Activated naive CD8-positive, alpha-beta T cell treated with anti-CD3 and anti-CD28 coated beads, Interleukin-2, amount 50 U/mL, for 24 hours (primary cell): ENCODE measurements at regions not wholly inside any gene's neighbourhood (a gene's known extent, or its start where the extent isn't known, plus 50 kb on each side); places are given as distances from the start of the nearest gene placed in this dataset.
"Not testable (repeated sequence)": the region's sequence is repeated elsewhere in the genome, so short reads cannot be mapped to it uniquely, and the experiment has no call there.

Source experiments
- ATAC-seq: fragments of 150-1000 bp; cut with Tn5 transposase; one replicate; pipeline ENCODE4 v1.10.0; 2021
- DNase-seq: peaks from one replicate; pipeline ENCODE4 v3.0.0; 2021
- H3K27ac Mint-ChIP-seq: one replicate; pipeline ENCODE4 v1.8.0; 2021; ENCODE audit warnings: mild to moderate bottlenecking, mixed read lengths
- H3K27me3 Mint-ChIP-seq: one replicate; pipeline ENCODE4 v1.8.0; 2021; ENCODE audit warnings: mixed read lengths
- H3K36me3 Mint-ChIP-seq: one replicate; pipeline ENCODE4 v1.8.0; 2021; ENCODE audit warnings: low read depth, mixed read lengths
- H3K4me1 Mint-ChIP-seq: one replicate; pipeline ENCODE4 v1.8.0; 2021; ENCODE audit warnings: mixed read lengths
- H3K4me3 Mint-ChIP-seq: one replicate; pipeline ENCODE4 v1.8.0; 2021; ENCODE audit warnings: mild to moderate bottlenecking, moderate library complexity, mixed read lengths
- H3K9me3 Mint-ChIP-seq: one replicate; pipeline ENCODE4 v1.8.0; 2021; ENCODE audit warnings: mixed read lengths

- H3K36me3 Mint-ChIP-seq: no peaks in the 10 kb centered on the region
- H3K4me3 Mint-ChIP-seq: no peak overlapping the region
- DNase-seq: no peak
- peaks cover 8% of the 10 kb centered on the region for H3K4me1 Mint-ChIP-seq
- H3K27me3 Mint-ChIP-seq: no peaks in the 10 kb centered on the region
- no peaks in the 10 kb centered on the region for H3K9me3 Mint-ChIP-seq
- no peak overlapping the region for H3K27ac Mint-ChIP-seq
- no peak for ATAC-seq
These were observed 280.4 kb downstream of the RAP2B start for GRCh38 chr3:153442386-153442785.

DNA sequence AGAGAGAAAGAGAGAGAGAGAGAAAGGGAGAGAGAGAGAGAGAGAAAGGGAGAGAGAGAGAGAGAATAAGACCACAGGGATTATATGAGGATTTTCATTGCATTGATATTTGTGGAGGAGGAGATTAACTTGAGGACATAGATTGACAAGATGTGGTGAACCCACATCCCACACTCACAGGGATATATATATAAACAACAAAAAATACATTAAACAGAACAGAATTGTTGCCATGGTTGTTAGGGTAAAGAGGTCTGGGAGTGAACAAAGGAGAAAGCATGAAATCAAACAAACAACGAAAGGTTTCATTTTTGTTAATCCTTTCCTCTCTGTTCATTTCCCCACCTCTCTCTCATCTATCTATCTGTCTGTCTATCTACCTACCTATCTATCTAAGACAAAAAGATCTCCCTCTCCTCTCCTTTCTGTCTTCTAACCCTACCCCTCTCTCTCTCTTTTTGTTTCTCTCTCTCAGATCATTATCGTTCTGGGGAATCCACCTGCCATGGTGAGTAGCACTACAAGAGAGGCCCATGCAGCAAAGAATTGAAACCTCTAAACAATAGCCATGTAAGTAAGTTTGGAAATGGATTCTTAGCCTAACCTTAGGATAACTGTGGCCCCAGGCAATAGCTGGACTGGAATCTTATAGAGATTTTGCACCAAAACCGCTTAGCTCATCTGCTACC is 280.9 kb downstream of the RAP2B start:
- no peak for DNase-seq
- Mint-ChIP-seq H3K4me1 (peaks cover 4% of the 10 kb centered on the region), H3K9me3 (no peaks in the 10 kb centered on the region), H3K4me3 (no peak overlapping the region), H3K36me3 (no peaks in the 10 kb centered on the region), H3K27me3 (no peaks in the 10 kb centered on the region), H3K27ac (no peak overlapping the region)
- ATAC-seq: peak; percentile 10

GRCh38 chr3:153443961-153444360 is 281.9 kb downstream of the RAP2B start:
- Mint-ChIP-seq H3K27ac (no peak overlapping the region), H3K36me3 (no peaks in the 10 kb centered on the region), H3K27me3 (no peaks in the 10 kb centered on the region), H3K4me3 (no peak overlapping the region), H3K9me3 (no peaks in the 10 kb centered on the region), H3K4me1 (no peaks in the 10 kb centered on the region)
- DNase-seq: no peak
- no peak for ATAC-seq

DNA sequence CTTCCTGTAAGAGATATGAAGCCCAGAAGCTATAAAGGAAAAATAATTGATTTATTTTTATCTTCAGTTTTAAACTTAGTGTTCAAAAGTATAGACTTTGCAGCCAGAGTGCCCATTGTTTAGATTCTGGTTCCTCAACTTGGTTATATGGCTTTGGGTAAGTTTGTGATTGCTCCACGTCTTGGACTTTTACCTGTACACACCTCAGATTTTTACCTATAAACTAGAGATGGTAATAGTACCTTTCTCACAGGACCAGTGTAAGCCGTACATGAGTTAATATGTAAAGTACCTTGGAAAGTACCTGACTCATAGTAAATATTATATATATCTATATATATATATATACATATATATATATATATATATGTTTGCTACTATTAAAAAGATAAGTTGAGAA is 283.8 kb downstream of the RAP2B start:
- Mint-ChIP-seq H3K4me1 (no peaks in the 10 kb centered on the region), H3K36me3 (no peaks in the 10 kb centered on the region), H3K27ac (no peak overlapping the region), H3K9me3 (no peaks in the 10 kb centered on the region), H3K4me3 (no peak overlapping the region), H3K27me3 (no peaks in the 10 kb centered on the region)
- ATAC-seq (no peak), DNase-seq (no peak)

DNA sequence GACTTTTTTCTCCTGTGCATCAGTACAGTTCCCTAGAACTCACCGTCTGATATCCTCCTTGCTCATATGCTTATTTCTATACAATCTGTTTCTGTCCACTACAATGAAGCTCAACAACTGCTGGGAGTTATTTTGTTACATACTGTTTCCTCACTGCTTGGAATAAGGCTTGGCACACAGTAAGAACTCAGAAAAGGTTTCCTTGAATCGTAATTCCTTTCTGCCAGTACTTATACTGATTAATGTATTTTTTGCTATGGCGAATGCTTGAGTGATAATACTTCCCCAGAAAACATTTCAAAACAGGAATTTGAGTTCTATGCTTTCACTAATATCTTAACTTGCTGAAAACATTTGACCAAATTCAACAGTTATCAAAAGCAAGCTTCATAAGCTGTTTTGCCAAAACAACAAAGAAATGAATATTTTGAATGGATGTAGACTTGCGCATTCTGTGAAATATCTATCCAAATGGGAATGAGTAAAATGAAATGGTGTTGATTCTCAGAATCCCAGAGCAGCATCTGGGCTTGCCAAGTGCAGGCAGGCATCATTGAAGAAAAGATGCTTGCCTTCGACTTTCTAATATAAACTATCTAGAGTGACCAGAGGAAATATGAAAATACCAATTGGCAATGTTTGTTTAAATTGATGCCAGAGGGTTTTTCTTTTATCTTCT is 286.3 kb downstream of the RAP2B start:
- peaks cover 5% of the 10 kb centered on the region for H3K4me1 Mint-ChIP-seq
- H3K27me3 Mint-ChIP-seq: no peaks in the 10 kb centered on the region
- H3K9me3 Mint-ChIP-seq: no peaks in the 10 kb centered on the region
- H3K36me3 Mint-ChIP-seq: no peaks in the 10 kb centered on the region
- DNase-seq (no peak), ATAC-seq (no peak)
- H3K4me3 Mint-ChIP-seq: no peak overlapping the region
- no peak overlapping the region for H3K27ac Mint-ChIP-seq

DNA sequence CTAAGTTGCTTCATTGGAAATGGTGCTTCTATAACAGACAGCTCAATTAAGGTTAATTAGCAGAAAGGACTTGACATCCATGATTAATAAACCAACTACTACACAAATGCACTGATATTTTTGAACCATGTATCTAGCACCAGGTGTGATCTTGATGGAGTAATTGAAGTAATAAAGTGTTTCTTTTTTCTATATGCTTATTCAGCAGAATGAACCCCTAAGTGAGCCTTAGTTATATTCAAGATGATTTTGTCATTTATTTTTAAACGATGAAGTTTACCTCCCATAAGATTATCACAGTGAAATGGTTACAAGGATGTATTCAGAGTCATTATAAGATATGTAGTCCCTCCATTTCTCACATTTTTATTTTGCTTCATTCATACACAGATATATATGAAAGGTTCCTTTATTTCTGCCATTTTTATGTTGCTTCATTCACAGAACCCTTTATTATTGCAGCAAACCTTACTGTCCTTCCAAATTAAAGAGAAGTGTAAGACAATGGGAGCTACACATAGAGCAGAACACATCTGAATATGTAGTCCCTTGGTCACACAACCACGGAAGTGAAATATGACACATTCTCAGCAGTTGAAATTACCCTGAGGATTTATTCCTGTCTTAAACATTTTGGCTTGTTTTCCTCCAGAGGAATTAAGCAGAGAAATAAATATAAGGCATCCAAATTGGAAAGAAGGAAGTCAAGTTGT is 295.0 kb downstream of the RAP2B start:
- H3K4me1 Mint-ChIP-seq: peaks cover 8% of the 10 kb centered on the region
- no peak overlapping the region for H3K4me3 Mint-ChIP-seq
- DNase-seq (no peak), ATAC-seq (no peak)
- H3K9me3 Mint-ChIP-seq: no peaks in the 10 kb centered on the region
- H3K27ac Mint-ChIP-seq: no peak overlapping the region
- no peaks in the 10 kb centered on the region for H3K27me3 Mint-ChIP-seq
- H3K36me3 Mint-ChIP-seq: no peaks in the 10 kb centered on the region

DNA sequence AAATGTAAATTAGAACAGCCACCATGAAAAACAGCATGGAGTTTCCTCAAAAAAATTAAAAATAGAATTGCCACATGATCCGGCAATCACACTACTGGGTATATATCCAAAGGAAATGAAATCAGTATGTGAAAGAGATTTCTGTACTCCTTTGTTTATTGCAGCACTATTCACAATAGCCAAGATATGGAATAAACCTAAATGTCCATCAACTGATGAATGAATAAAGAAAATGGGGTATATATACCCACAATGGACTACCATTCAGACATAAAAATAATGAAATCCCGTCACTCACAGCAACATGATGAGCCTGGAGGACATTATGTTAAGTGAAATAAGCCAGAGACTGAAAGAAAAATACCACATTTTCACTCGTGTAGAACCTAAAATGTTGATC is 296.9 kb downstream of the RAP2B start:
- H3K9me3 Mint-ChIP-seq: no peaks in the 10 kb centered on the region
- peaks cover 11% of the 10 kb centered on the region for H3K4me1 Mint-ChIP-seq
- no peaks in the 10 kb centered on the region for H3K27me3 Mint-ChIP-seq
- no peak overlapping the region for H3K4me3 Mint-ChIP-seq
- no peak for DNase-seq
- no peak overlapping the region for H3K27ac Mint-ChIP-seq
- no peak for ATAC-seq
- H3K36me3 Mint-ChIP-seq: no peaks in the 10 kb centered on the region

DNA sequence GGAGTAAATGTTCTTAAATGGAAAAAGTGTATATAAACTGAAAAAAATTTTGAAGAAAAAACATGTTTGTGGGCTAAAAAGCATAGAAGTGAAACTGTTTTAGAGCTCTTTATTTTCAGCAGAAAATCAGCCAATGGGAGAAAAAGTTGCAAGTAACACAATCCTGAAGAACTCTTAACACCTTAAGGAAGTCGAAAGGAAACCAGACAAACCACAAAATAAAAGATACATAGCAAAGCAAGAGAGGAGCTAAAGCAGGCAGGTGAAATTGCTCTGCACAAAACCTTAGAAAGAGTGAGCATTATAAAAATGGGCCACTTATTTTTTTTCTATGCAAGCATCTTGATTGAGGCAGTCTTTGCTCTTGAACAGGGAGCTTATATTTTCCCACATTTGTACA is 300.5 kb downstream of the RAP2B start:
- Mint-ChIP-seq H3K36me3 (no peaks in the 10 kb centered on the region), H3K27me3 (no peaks in the 10 kb centered on the region), H3K9me3 (no peaks in the 10 kb centered on the region), H3K4me3 (no peak overlapping the region), H3K4me1 (peaks cover 14% of the 10 kb centered on the region), H3K27ac (no peak overlapping the region)
- ATAC-seq (no peak), DNase-seq (no peak)

DNA sequence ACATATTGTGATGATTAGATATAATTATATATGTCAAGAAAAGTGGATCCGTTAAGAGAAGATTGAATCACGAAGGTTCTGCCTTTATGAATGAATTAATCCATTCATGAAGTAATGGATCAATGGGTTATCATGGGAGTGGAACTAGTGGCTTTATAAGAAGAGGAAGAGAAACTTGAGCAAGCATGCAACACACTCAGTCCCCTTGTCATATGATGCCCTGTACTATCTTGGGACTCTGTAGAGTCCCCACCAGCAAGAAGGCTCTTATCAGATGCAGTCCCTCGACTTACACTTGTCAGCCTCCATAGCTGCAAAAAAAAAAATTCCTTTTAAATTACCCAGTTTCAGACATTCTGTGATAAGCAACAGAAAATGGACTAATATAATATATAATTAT is 301.9 kb downstream of the RAP2B start:
- Mint-ChIP-seq H3K27me3 (no peaks in the 10 kb centered on the region), H3K4me1 (peaks cover 14% of the 10 kb centered on the region), H3K4me3 (no peak overlapping the region), H3K36me3 (no peaks in the 10 kb centered on the region), H3K27ac (no peak overlapping the region), H3K9me3 (no peaks in the 10 kb centered on the region)
- DNase-seq: no peak
- no peak for ATAC-seq

DNA sequence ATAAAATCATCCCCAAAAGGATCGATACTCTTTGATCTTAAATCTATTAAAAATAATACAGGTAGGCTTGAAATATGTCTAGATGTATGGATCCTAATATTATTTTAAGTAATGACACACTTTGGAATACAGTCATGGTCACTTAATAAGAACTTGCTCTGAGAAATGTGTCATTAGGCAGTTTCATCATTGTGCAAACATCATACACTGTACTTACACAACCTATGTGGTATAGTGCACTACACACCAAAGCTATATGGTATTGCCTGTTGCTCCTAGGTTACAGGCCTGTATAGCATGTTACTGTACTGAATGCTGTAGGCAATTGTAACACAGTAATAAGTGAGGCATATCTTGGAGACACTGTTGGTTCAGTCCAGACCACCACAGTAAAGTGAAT is 307.1 kb downstream of the RAP2B start:
- Mint-ChIP-seq H3K36me3 (no peaks in the 10 kb centered on the region), H3K27ac (no peak overlapping the region), H3K9me3 (no peaks in the 10 kb centered on the region), H3K4me3 (no peak overlapping the region), H3K27me3 (no peaks in the 10 kb centered on the region), H3K4me1 (peaks cover 3% of the 10 kb centered on the region)
- DNase-seq: no peak
- ATAC-seq: no peak

- ATAC-seq (no peak), DNase-seq (no peak)
- Mint-ChIP-seq H3K27me3 (no peaks in the 10 kb centered on the region), H3K27ac (no peak overlapping the region), H3K9me3 (no peaks in the 10 kb centered on the region), H3K4me1 (peaks cover 6% of the 10 kb centered on the region), H3K36me3 (no peaks in the 10 kb centered on the region), H3K4me3 (no peak overlapping the region)
These were observed 322.8 kb downstream of the RAP2B start for GRCh38 chr3:153484842-153485241.

DNA sequence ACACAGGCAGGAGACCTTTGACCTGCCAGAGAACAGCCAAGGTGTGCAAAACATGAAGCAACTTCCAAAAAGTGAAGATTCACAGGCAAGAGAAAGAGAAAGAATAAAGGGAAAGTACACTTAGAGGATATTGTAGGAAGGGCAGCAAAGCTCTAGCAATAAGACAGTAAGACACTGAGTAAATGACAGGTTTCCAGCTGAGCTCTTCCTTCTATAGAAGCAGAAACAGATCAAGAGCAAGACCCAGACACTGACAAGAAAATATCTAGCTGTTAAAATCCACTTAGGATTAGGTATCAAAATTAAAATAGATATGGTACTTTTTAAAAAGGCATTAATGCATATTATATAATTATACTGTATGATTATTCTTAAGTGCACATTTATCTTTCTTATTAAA is 333.4 kb downstream of the RAP2B start:
- no peak overlapping the region for H3K4me3 Mint-ChIP-seq
- no peaks in the 10 kb centered on the region for H3K4me1 Mint-ChIP-seq
- DNase-seq: no peak
- no peaks in the 10 kb centered on the region for H3K9me3 Mint-ChIP-seq
- H3K27ac Mint-ChIP-seq: no peak overlapping the region
- H3K36me3 Mint-ChIP-seq: no peaks in the 10 kb centered on the region
- no peaks in the 10 kb centered on the region for H3K27me3 Mint-ChIP-seq
- ATAC-seq: no peak

DNA sequence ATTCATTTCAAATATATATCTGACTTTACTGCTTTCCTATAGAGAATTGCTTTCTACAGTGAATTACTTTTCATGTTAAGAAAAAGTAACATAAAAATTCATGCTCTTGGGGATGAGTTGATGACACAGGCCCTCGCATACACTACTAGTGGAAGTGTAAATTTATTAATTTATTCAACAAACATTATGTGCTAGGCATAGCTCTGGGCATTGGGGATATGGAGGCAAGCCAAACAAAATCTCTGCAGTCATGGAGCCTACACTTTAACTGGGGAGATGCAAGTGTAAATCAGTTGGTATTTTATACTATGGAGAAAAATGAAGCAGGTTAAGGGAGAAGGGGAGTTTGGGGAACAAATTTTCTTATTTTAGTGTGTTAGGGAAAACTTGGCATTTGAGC is 340.7 kb downstream of the RAP2B start:
- H3K4me3 Mint-ChIP-seq: no peak overlapping the region
- no peaks in the 10 kb centered on the region for H3K4me1 Mint-ChIP-seq
- no peak overlapping the region for H3K27ac Mint-ChIP-seq
- no peak for ATAC-seq
- DNase-seq: no peak
- H3K36me3 Mint-ChIP-seq: no peaks in the 10 kb centered on the region
- H3K9me3 Mint-ChIP-seq: no peaks in the 10 kb centered on the region
- H3K27me3 Mint-ChIP-seq: no peaks in the 10 kb centered on the region

DNA sequence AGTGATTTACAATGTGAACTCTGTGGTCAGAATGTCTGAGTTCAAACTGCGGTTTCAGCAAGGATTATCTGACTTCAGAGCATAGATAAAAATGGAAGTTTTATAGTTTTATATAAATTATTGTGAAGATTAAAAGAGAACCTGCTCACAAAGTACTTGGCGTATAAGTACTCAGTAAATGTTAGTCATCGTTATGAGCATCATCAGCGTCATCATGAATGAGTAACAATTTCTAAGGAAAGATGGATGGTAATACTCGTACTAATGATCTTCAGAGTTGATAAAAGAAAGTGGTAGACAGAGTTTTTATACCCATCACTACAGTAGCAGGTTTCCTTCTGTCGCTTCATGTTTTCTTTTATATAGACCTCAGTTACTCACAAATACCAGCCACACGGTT is 341.8 kb downstream of the RAP2B start:
- H3K36me3 Mint-ChIP-seq: no peaks in the 10 kb centered on the region
- no peaks in the 10 kb centered on the region for H3K27me3 Mint-ChIP-seq
- H3K4me3 Mint-ChIP-seq: no peak overlapping the region
- H3K4me1 Mint-ChIP-seq: no peaks in the 10 kb centered on the region
- no peak overlapping the region for H3K27ac Mint-ChIP-seq
- no peaks in the 10 kb centered on the region for H3K9me3 Mint-ChIP-seq
- ATAC-seq: peak; percentile 24
- no peak for DNase-seq

DNA sequence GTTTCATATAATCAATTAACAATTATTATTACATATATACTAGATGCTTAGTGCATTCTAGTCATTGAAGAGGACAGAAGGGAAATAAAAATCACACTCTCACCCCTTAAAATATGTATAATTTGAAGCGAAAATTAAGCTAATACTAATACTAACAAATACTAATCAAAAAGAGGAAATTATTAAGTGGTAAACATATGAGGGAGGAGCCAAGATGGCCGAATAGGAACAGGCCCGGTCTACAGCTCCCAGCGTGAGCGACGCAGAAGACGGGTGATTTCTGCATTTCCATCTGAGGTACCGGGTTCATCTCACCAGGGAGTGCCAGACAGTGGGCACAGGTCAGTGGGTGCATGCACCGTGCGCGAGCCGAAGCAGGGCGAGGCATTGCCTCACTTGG is 344.2 kb downstream of the RAP2B start:
- not testable (repeated sequence) for H3K36me3 Mint-ChIP-seq, H3K4me1 Mint-ChIP-seq, H3K4me3 Mint-ChIP-seq, H3K27ac Mint-ChIP-seq, H3K27me3 Mint-ChIP-seq, ATAC-seq, H3K9me3 Mint-ChIP-seq, DNase-seq
